OCI-M2 (cell line): ENCODE measurements at regions not wholly inside any gene's neighbourhood (a gene's known extent, or its start where the extent isn't known, plus 50 kb on each side); places are given as distances from the start of the nearest gene placed in this dataset.
"Not testable (repeated sequence)": the region's sequence is repeated elsewhere in the genome, so short reads cannot be mapped to it uniquely, and the experiment has no call there.

Experiments used
- DNase-seq: peaks from one replicate; lab custom pipeline; 2025; ENCODE audit not compliant: unreplicated experiment; lab: John Stamatoyannopoulos, UW

DNA sequence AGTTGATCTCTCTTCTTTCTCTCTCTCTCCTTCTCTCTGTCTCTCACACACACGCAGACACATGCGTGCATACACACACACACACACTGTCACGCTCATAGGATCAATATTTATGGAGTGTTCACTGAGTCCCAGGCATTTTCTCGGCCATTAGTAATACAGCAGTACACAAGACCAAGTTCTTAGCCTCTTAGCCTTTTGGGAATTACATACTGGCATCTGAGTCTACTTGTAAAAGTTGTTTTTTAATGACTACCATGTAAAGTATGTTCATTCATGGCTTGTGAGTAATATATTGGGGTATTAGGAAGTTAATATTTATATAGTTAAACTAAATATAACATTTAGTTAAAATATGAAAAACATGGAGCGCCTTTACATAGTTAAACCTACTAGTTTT lies 2406.1 kb upstream of the PCDH20 start:
- DNase-seq: not testable (repeated sequence)

DNA sequence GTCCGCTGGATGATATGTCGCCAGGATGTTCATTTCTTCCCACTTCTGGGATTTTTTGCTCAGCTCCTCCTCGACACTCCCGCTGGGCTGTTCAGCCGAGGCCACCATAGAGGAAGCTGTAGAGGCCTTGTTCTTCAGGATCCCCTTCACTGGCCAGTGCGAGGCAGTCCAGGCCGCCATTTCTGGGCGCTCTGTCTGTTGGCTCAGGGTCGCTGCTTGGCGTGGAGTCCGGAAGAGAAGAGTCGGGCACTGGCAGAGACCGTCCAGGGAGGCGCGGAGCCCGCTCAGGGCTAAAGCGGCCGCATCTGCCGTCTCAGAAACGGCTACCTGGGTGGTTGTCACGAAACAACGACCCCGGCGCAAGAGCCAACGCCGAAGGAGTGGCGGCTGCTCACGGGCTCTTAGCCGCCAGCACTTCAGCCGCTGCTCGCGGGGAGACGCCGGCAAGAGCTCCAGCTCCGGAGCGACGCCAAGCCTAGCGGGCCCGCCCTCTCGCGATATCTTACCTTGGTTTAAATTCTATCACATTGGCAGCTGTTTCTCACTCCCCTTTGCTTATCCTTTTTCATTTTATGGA lies 2395.9 kb upstream of the PCDH20 start:
- DNase-seq: not testable (repeated sequence)

DNA sequence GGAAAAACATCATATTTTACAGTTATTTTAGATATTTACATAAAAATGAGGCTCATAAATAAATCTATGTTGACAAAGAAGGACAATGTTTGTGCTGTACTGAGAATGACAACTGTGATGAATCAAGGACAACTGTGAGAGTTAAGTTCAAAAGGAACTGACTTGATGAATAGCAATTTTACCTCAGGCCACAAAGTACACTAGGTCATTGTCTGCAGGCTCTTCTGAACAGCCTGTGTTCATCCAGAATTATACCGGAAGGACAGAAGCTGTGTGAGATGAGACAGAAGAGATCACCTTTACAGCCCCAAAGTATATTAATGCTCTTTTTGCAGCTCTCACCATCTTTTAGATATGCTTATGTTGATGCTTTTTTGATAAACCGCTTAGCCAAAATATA lies 2375.5 kb upstream of the PCDH20 start:
- not testable (repeated sequence) for DNase-seq

DNA sequence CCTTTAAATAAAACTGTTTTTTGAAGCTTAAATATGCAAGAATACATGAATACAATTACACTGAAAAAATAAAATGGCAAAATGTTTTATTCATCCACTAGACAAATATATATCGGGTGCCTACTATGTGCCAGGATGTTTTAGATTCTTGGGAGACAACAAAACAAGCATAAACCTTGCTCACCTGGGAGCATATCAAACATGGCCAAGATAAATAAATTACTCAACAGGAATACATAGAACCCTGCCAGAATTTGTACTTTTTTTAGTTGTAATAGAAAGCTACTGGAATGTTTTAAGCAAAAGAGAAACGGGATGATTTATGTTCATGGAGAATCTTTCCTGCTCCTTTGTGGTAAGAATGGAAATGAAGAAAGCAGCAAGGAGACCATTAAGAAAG lies 2358.5 kb upstream of the PCDH20 start:
- no peak for DNase-seq

DNA sequence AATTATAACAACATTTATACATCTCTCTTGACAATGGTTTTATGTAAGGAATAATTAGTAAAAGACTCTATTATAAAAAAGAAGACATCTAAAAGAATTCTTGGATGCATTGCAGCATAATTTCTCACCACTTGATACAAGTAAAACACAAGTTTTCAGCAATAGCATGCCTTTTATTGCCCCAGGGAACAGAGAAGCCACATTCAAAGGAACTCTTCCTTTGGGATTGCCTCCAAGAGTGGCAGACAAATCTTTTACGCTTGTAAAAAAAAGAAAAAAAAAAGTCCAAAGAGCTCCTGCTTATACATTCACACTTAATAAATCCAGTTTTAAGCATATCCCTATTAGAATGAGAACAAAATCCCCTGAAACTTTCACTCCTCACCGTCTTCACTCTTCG lies 2357.8 kb upstream of the PCDH20 start:
- DNase-seq: no peak

DNA sequence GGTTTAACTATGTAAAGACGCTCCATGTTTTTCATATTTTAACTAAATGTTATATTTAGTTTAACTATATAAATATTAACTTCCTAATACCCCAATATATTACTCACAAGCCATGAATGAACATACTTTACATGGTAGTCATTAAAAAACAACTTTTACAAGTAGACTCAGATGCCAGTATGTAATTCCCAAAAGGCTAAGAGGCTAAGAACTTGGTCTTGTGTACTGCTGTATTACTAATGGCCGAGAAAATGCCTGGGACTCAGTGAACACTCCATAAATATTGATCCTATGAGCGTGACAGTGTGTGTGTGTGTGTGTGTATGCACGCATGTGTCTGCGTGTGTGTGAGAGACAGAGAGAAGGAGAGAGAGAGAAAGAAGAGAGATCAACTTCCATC lies 2342.0 kb upstream of the PCDH20 start:
- not testable (repeated sequence) for DNase-seq

DNA sequence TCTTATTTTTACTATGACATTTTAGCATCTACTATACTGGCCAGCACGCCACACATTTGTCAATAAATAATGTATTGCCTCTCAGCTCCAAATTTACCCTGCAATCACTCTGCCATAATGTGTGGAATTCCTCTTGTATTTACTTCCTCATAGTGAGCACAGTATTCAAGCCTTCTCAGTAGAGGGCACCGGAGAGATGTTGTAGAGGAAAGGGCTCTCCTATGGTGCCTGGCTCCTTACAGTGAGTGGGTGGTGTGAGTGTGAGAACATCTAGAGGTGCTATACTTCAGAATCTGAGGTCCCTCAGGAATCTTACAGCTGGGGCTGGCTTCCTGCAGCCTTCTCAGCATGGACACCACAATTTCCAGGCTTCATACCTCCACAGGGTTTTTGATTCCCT lies 2334.2 kb upstream of the PCDH20 start:
- DNase-seq: not testable (repeated sequence)

DNA sequence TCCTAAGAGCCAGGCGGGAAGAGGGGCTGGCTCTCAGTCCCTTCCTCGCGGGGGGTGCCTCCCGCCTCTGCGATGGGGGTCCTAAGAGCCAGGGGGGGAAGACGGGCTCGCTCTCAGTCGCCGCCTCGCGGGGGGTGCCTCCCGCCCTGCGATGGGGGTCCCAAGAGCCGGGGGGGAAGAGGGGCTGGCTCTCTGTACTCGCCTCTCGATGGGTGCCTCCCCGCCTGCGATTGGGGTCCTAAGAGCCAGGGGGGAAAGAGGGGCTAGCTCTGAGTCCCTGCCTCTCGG lies 2326.1 kb upstream of the PCDH20 start:
- not testable (repeated sequence) for DNase-seq

DNA sequence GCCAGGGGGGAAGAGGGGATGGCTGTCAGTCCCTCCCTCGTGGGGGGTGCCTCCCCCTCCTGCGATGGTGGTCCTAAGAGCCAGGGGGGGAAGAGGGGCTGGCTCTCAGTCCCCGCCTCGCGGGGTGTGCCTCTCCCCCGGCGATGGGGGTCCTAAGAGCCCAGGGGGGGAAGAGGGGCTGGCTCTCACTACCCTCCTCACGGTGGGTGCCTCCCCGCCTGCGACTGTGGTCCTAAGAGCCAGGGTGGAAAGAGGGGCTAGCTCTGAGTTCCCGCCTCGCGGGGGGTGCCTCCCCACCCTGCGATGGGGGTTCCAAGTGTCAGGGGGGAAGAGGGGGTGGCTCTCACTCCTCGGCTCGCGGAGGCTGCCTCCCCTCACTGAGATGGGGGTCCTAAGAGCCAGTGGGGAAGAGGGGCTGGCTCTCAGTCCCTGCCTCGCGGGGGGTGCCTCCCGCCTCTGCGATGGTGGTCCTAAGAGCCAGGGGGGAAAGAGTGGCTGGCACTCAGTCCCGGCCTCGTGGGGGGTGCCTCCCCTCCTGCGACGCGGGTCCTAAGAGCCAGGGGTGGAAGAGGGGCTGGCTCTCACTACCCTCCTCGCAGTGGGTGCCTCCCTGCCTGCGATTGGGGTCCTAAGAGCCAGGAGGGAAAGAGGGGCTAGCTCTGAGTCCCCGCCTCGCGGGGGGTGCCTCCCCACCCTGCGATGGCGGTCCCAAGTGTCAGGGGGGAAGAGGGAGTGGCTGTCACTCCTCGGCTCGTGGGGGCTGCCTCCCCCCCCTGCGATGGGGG lies 2325.6 kb upstream of the PCDH20 start:
- no peak for DNase-seq

DNA sequence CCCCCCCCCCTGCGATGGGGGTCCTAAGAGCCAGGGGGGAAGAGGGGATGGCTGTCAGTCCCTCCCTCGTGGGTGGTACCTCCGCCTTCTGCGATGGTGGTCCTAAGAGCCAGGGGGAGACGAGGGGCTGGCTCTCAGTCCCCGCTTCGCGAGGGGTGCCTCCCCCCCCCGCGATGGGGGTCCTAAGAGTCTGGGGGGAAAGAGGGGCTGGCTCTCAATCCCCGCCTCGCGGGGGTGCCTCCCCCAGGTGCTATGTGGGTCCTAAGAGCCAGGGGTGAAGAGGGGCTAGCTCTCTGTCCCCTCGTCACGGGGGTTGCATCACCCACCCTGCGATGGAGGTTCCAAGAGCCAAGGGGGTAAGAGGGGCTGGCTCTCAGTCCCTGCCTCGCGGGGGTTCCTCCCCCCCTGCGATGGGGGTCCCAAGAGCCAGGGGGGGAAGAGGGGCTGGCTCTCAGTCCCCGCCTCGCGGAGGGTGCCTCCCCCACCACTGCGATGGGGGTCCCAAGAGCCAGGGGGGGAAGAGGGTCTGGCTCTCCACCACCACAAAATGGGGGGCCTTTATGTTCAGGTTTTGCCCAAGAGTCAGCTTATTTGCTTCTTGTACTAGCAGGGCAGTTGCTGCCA lies 2323.6 kb upstream of the PCDH20 start:
- DNase-seq: not testable (repeated sequence)

DNA sequence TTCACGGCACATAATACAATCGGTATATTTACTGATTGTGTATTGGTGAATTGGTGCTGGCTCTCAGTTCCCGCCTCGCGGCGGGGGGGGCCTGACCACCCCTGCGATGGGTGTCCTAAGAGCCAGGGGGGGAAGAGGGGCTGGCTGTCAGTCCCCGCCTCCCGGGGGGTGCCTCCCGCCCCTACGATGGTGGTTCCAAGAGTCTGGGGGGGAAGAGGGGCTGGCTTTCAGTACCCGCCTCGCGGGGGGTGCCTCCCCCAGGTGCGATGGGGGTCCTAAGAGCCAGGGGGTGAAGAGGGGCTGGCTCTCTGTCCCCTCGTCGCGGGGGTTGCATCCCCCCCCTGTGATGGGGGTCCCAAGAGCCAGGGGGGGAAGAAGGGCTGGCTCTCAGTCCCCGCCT lies 2321.8 kb upstream of the PCDH20 start:
- no peak for DNase-seq

DNA sequence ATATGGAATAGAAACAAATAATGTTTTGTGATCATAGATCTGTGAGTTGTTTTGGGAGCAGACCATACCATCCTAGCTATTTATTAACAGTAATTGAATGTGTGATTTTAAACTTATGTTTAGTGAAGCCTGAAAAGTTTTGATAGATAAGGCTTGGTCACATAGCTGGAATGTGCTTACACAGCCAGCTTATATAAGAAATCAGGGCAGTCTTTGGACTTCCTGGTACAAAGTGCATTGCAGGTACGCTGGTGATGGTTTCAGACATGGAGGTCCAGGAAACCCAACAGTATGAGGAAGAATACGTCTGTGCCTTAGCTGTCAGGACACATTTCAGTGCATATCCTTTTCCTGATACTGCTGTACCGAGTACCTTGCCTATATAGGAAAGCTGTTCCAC lies 2316.2 kb upstream of the PCDH20 start:
- DNase-seq: no peak

DNA sequence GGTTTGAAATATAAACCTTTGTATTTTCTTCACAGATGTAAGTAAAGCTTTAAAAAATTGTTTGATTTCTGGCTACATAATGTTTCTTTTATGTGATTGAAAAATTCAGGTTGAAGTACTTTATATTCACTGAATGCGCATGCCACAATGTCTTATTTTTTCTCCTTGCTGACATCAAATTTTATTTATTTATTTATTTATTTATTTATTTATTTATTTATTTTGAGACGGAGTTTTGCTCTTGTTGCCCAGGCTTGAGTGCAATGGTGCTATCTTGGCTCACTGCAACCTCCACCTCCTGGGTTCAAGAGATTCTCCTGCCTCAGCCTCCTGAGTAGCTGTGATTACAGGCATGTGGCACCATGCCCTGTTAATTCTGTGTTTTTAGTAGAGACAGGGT lies 2296.5 kb upstream of the PCDH20 start:
- DNase-seq: not testable (repeated sequence)

DNA sequence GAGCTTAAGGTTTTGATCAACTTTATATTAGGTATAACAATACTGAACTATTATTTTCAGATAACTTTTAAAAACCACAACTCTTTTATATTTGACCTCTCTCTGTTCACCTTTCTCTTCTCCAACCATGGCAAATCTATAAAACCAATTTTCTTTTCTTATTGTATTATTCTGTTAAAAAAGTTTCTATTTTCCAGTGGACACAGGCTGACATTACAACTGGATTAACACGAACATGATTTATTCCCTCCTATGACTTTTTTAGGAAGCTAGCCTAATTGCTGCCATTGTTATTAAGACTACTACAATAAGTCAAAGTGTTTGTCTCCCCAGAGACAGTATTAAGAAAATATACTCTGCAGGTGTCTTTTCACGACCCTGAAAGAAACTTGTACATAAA lies 2291.1 kb upstream of the PCDH20 start:
- DNase-seq: no peak

DNA sequence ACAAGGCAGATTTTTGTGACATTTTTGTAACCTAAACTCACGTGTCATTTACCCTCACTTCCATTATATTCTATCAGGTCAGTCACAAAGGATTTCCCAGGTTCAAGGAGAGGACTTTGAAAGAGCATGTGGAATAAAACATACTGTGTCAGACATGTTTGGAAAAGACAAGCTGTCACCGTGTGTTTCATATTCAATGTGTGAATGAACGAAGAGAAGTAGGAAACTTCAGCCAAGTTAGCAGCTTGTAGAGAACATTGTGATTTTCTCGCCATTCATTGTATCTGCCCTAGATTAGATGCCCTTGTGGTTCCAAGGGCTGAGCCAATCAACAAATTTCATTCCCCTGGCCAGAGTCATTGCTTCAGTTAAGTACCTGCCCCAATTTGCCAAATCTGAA lies 2288.9 kb upstream of the PCDH20 start:
- DNase-seq: no peak

DNA sequence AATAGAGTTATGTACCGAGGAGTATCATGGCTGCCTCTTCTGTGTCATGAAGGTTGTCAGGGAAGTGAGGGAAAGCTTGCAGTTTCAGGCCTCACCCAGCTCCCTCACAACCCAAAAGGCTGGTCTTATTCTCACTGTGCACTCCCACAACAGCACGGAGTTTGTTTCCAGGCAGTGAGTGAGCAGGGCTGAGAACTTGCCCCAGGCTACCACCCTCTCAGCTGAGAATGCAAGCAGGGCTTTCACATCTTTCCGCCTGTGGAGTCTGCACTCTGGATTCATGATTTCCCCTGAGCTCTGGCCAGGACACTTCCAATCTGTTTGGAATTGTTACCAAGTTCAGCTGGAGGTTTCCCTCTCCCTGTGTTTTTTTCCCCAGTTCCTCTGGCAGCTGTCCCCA lies 2284.7 kb upstream of the PCDH20 start:
- DNase-seq: no peak

DNA sequence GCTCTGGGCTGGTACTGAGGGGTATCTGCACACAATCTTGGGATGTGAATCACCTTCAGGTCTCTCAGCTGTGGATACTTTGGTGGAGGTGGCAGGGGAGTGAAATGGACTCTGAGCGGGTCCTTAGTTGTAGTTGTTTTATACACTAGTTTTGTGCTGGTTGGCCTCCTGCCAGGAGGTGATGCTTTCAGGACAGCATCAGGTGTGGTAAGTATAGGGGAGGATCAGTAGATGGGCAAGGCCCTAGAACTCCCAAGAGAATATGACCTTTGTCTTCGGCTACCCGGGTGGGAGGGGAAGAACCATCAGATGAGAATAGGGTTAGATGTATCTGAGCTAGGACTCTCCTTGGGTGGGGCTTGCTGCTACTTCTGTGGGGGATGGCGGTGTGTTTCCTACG lies 2284.3 kb upstream of the PCDH20 start:
- DNase-seq: no peak

DNA sequence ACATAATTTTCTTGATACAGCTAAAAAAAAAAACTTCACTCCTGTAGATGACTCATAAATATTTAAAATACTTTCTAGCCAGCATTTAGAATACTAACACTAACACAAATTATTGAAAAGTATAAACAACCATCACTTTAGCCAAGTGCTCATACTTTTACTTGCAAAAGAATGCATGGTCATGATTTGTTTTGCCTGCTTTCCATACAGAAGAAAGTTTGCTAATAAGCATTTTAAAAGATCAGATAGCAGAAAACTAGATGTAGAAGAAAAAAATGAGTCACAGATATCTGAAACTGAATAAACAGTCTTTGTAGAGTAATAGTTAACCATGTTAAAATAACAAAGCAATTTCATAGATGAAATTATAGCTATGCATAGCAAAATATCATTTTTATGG lies 2280.4 kb upstream of the PCDH20 start:
- DNase-seq: no peak

DNA sequence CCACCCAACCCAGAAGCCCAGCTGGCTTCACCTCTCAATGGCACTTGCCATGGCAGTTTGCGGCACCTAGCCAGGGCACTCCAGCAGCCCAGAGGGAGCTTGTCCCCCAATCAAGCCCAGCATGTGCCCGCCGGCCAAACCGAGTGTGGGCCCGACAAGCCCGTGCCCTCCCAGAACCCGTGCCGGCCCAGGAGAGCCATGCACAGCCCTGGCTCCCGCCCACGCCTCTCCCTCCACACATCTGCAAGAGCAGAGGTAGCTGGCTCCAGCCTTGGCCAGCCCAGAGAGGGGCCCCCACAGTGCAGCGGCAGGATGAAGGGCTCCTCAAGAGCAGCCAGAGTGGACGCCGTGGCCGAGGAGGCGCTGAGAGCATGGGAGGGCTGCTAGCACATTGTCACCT lies 2278.0 kb upstream of the PCDH20 start:
- DNase-seq: no peak

DNA sequence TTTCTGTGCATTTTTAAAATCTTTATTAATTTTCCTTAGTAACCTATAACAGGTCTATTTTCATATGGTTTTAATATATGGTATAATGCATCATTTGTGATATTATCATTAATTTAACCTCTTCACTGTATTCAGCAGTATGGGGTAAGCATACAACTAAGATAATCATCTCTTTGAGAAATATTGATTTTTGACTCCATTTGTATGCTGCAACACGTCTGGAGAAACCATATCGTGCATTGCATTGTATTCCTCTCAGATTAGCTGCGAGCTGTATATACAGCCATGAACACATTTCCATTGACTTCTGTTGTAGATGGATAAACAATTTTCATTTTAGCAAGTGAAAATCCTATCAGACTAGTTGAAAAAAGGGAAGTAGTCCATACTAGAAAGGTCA lies 2275.8 kb upstream of the PCDH20 start:
- DNase-seq: no peak

DNA sequence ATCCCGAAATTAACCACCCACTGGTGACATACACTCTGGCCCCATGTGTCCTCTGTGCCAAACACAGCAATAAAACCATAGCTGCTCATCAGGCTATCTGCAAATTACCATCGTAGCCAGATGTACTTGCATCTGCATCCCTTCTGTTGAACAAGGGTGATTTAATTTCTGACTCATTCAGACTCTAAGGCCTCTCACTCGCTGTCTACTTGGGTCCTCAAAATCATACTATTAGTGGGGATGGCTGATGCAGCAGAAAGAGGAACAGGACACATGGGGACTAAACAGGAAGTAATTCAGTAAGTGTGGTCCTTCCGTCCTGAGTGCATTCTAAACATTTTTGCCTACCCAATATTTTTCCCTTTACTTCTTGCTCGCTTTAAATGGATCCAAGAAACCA lies 2275.0 kb upstream of the PCDH20 start:
- no peak for DNase-seq

DNA sequence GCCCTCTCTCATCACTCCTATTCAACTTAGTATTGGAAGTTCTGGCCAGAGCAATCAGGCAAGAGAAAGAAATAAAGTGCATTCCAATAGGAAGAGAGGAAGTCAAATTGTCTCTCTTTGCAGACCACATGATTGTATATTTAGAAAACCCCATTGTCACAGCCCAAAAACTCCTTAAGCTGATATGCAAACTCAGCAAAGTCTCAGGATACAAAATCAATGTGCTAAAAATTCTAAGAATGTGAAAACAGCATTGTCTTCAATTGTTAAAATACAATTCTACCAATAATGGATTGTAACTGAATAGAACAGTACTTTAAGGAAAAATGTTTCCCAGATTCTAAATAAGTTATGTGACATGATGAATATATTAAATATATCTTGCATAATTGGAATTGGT lies 2269.2 kb upstream of the PCDH20 start:
- no peak for DNase-seq

DNA sequence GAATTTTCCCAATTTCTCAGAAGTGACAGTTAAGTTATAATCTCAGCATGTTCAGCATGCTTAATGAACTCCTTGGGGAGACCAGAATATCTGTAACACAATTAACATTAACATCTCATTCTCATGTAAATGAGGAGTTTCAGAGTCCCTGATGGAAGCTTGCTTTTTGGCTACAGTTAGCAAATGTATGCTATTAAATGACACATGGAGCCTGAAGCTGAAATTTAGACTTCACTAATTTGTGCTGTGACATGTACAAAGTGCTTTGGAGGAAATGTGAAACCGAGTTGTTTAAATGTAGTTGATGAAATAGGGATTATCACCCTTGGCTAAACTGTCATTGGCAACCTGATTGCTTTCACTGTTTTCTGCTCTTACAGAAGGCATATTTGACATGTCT lies 2265.1 kb upstream of the PCDH20 start:
- no peak for DNase-seq
